Dermis blood vessel endothelial cell (primary cell): ENCODE measurements at regions not wholly inside any gene's neighbourhood (a gene's known extent, or its start where the extent isn't known, plus 50 kb on each side); places are given as distances from the start of the nearest gene placed in this dataset.

ENCODE experiments used
- DNase-seq: peaks from one replicate; pipeline ENCODE4 v3.0.0; 2010

DNA sequence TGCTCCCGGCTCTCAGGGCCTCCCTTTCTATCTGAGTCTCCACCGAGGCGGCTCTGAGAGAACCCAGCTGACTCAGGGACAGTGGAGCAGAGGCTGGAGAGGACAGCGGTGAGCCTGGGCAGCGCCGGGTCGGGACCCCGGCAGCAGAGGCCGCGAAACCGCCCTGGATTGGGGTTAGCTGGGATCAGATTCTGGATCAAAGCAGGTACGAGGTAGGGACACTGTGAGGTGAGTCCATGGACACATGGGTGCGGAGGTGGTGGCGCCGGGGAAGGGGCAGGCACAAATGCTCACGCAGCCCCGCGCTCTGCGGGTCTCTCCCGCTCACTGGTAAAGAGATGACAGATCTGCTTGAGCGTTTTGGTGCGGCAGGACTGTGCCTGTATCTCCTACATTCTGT lies 146.4 kb upstream of the GGTLC1 start:
- no peak for DNase-seq

DNA sequence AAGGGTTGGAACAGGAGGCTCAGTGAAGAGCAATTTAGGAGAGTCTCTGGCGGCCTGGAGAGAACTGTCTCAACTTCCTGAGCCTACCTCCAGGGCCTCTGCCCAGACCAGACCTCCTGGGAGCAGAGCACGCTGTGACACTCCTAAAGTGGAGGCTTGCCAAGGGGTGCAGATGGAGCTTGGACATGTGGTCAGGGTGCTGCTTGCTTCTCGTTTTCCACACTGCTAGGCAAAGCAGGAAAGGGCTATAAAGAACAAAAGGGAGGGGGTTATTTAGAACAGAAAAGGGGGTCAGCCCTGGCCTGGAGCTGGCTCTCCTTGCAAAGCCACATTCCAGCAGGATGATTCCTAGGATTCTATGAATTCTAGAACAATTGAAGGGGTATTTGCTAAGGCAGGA lies 145.7 kb upstream of the GGTLC1 start:
- peak; percentile 42 for DNase-seq

DNA sequence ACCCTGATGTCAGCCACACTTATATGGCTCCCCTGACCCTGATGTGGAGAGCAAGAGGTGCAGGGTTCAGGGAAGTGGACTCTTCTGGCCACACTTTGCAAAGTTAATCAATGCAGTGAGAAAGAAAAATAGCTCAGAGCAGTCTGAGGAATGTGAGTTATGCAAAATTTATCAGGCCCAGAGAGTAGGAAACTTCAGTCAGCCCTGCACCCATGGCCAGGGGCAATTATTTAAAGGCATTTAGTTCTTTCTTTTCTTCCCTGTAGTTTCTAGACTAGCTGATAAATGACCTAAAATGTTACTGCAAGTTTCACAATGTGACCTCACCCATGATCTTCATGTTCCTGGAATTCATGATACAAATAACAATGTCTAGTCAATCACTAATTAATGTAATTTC lies 143.7 kb upstream of the GGTLC1 start:
- no peak for DNase-seq

DNA sequence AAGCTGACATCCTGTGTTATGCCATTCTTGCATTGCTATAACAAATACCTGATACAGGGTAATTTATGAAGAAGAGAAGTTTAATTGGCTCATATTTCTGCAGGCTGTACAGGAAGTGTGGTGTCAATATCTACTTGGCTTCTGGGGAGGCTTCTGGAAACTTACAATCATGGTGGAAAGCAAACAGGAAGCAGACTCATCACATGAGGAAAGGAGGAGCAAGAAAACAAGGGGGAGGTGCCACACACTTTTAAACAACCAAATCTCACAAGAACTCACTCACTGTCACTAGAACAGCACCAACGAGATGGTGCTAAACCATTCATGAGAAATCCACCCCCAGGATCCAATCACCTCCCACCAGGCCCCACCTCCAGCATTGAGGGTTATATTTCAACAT lies 143.1 kb upstream of the GGTLC1 start:
- peak; percentile 61 for DNase-seq

DNA sequence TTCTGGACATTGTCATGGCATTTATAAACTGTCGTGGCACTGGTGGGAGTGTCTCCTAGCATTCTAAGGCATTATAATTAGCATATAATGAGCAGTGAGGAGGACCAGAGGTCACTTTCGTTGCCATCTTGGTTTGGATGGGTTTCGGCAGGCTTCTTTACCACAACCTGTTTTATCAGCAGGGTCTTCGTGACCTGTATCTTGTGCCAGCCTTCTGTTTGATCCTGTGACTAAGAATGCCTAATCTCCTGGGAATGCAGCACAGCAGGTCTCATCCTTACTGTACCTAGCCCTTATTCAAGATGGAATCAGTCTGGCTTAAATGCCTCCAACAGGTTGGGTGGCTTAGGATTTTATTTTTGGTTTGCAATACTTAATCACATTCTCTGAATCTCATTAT lies 142.7 kb upstream of the GGTLC1 start:
- DNase-seq: no peak

DNA sequence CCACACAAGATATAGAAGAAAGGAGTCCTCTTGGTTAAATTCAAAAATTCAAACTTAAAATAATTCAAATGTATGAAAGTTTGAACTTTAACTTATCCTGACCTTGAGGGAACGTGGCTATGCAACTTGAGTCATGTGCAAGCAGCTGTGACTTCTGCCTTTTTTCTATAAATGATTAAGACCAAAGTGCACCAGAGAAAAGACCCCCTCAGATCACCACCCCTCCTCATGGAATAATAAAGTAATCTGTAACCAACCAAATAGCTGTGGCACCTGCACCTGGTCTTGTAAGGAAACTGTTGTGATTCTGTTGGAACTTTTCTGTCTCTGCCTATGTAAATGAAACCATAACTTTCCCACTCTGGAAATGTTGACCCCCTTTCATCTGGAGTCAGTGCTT lies 141.1 kb upstream of the GGTLC1 start:
- DNase-seq: no peak

DNA sequence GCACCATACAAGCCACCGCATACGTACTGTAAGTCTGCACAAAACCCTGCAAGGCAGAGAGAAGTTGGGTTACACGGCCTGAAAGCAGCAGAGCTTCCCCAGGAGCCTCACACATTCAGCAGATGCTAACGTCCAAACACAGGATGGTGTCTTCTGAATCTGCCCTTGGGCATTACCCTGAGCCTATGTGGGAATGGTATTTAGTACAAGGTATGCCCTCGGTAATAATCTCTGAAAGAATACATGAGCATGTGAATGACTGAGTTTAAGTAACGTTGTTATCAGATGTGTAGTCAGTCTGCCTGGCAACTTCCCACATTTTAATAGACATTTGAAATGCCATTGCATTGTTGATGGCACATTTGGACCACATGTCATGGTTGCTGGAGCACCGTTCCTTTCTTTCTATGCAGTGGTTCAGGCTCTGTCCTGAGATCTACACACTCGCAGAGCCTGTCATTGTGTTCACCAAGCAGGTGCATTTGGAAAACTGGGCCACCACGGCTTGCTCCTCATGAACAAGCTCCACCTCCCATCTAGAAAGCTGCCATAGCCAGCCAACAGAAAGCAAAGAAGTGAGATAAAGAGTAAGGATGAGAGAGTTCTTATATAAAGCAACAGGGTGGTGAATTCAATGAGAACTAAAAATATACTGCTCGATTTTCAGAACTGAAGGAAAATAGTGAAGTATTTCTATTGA lies 136.5 kb upstream of the GGTLC1 start:
- DNase-seq: no peak

DNA sequence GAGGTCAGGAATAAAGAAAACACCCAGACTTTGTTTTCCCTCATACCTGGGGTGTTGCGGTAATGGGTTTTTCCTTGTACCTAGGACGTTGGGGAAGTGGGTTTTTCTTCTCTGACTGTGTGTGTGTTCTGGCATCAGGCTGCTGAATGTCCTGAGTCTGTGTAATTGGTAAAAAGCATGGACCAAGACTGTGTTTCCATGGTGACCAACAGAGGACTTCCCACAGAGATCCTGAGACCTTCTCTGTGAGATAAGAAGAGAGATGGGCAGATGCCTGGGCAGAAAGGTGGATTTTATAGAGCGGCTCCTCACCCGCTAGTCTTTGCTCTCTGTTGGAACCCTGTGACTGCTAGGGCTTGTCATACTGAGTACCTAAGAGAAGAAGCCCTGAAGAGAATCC lies 135.4 kb upstream of the GGTLC1 start:
- no peak for DNase-seq

DNA sequence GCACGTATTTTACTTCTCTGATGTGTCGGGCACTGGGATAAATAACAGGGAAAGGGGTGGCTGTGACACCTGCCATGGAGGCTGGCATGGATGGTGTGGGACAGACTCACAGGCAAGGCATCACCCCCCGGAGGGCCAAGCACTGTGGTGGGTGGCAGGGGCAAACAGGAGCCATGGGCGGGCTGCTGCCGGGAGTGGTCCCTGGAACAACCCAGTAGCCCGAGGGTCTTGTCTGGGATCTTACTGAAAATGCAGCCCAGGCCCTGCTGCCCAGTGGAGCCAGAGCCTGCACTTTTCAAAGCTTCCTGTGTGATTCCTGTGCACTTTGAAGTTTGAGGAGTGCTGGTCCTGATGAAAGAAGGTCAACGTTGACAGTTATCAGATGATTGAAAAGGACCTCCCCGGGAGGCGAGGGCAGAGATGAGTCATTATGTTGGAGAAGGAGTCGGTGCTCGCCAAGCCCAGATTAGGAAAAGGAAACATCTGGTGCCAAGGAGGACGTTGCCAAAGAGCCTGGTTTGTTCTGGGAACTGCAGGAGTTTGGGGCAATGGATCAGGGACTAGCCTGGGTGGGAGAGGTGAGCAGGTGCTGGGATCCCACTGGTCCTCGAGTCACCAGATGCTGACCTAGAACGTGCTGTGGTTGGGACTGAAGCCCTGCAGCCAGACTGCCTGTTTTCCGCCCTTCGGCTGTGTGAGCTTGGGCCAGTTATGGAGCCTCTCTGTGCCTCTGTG lies 130.0 kb upstream of the GGTLC1 start:
- peak; percentile 92 for DNase-seq

DNA sequence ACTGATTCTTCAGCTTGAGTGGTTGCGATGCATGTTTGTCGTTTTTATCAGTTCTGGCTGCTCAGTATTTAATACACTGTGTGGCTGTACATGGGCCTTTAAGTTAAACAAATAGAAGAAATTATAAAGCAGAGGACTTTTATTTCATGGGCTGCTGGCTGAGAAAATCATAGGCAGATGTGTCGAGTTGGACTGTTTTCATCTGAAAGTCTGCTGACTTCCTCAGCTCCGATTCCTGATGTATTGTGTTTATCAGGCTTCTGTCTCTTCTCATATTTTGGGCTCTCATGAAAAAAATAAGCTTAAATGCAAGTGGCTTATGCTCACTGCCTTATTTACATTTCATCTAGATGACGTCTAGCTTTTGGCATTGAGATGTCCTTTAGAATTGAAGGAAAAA lies 129.5 kb upstream of the GGTLC1 start:
- peak; percentile 30 for DNase-seq

DNA sequence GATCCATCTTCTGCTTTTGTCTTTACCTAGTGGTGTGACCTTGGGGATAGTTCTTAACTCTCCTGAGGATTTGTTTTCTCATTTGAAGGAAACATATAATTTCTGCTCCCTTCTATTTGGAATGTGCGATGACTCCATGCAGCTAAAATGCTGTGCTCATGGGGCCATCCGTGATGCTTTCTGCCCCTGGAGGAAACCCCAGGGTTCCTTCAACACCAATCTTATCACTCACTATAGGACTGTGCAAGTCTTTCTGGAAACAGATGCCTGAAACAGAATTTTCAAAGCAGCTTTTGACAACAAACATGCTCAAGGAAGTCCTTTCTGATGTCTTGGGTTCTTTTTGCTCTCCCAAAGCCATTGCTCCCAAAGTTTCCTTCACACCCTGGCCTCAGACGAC lies 128.8 kb upstream of the GGTLC1 start:
- no peak for DNase-seq

DNA sequence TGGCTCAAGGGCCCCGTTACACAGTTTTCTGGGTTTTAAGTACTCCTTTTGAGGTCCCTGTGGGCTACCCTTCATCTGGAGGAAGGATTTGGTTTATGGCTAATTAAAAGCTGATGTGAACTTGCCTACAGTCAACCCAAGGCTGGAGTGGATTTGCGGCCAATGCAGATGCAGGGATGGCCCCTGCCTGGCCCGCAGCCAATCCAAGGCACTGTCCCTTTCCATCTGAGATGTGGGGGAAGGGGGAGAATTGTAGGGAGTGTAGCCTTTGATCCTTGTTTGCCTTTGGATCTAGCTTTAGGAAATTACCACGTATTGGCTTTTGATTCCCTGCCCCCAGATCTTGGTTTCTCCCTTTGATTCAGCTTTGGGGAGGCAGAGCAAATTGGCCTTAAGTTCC lies 128.0 kb upstream of the GGTLC1 start:
- no peak for DNase-seq

DNA sequence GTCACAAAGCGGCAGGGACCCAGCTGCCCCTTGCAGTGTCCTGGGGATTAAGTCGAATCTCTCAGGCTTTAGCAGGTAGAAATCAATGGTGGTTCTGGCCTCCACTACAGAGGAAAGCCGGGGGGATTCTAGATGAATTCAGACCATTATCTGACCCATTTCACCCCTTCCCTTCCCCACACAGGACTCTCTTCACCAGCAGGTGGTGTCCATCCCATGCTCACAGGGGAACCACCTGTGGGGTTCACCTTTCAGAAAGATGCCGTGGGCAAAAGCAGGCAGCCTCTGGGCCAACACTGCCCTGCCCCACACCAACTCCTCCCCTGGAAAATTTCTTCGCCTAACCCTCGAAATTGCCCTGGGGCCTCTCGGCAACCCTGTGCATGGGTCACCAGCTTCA lies 123.8 kb upstream of the GGTLC1 start:
- DNase-seq: no peak

DNA sequence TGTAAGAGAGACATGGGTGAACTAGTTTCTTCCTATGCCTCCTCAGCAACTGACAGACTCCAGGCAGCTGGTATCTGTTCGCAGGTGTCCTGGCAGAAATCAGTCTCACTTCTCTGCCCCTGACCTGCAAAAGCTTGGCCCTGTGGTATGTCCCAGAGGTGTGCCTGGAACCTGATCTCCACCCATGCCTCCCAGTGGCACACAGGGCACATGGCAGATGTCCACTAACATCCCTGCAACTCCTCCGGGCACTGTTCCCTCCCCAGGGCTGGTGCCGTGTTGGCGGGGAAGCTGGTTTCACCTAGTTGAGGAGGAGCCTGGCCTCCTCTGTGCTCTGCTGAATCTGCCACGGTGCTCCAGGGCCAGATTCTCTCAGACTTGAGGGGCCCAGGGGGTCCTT lies 123.3 kb upstream of the GGTLC1 start:
- no peak for DNase-seq

DNA sequence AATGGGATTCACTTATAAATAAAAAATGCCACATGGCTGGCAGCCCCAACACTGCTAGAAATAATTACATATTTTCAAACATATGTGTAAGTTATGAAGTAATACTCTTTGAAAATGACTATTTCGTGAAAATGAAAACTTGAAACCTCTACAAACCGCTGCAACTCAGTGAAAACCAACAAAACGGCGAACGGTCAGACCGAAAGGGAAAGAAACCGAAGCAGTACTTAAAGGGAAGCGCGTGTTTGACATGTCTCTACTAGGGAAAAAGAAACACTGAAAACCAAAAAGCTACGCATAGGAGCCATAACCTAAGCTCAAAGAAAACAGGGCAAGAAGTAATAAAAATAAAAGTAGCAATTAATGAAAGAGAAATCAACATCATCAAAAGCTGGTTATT lies 121.0 kb upstream of the GGTLC1 start:
- no peak for DNase-seq

DNA sequence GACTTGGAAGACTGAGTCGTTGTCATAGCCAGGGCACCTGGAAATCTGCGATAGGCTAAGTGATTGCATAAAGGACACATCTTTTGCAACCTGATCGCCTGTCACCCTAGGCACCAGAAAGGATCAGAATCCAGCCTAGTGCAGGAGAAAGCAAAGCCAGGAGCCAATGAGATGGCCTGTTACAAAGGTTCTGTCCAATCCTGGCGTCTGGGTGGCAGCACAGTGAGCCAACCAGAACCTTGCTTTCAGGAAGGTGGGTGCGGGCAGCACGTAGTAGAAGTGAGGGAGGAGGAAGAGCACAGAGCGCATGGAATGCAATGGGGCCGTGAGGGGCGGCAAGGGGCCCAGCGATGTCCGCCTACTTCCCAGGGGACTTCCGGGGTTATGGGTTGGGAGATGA lies 120.4 kb upstream of the GGTLC1 start:
- DNase-seq: no peak

DNA sequence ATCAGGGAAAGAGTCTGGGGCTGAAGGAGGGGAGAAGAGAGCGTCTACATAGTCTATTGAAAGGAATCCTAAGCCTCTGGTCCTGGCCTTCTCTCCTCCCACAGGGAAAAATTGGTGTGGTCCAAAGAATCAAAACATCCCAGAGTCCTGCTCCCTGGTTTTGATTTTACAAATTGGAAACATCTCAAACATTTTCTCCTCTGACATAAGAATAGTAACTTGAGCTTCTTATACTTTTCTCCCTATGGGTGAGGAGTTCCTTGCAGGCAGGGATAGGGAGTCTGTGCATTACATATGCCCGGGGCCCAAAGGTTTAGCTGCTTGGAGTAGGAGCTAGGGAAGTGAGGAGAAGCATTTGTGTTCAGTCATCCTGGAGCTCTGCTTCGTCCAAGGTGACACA lies 120.0 kb upstream of the GGTLC1 start:
- DNase-seq: no peak

DNA sequence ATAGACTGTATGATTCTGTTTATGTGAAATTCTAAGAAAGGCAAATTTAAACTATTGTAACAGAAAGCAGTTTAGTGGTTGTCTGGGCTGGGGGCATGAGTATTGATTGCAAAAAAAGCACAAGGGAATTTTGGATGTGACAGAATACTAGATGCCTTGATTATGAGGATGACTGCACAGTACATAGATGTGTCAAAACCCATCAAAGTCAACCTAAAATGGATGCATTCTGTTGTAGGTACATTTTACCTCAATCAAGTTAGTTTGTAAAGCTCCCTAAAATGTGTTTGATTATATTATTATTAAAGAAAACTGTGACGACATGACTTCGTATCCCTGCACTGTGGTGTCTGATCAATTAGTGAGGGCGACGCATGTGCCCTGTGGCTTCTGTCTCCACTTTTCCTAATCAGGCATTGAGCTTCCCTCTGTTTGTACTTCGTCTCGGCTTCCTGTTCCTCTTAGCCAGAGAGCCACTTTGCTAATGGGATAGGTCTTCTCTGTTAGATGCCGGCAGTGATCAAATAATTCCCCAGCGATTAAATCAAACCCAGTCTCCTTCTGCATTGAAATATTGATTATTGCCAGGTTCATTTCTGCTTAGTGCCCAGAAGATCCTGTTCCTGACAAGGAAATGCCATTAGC lies 118.3 kb upstream of the GGTLC1 start:
- no peak for DNase-seq

DNA sequence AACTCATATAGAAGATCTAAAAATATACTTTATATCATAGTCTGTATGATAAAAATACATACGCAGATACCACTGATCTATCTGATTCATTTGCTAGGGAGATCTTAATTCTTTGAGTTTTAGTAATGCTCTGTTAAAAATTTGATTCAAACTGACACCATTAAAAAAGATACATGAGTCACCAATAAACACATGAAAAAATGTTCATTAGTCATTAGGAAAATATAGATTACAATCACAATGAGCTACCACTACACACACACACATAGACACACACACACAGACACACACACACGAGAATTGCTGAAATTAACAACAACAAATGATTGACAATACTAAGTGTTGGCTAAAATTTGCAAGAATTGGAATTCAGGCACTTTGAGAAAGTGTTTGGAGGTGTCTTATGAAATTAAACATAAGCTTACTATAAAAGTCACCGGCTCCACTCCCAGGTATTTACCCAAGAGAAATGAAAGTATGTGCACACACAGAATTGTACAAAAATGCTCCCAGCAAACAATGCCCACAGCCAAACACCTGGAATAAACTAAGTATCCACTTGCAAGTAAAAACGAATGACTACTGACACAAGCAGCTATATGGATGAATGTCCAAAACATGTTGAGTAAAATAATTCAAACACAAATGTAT lies 117.7 kb upstream of the GGTLC1 start:
- peak; percentile 42 for DNase-seq

DNA sequence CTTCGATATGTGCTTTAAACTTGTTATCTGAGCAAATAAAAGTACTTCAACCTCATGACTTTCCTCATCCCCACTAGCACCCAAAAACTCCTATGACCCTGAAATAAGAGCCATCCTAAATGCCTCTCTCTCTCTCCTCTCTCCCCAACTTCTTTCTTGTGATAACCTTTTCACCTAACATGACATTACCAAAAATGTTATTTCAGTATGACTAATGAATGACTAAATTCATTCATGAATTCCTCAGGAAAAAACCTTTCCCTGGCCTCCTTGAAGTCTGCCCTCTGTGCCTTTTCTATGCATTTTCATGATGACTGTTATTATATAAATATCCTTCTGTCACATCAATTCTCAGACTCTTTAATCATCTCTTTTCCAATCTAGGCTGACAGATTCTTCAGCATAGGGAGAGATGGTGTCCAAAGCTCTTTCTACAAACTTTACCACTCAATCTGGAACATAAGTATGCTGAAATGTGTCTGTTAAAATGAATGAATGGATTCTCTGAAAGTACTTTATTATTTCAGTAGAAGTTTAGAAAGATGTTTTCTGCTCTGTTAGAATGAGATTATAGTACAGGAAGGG lies 114.3 kb upstream of the GGTLC1 start:
- DNase-seq: peak; percentile 71

DNA sequence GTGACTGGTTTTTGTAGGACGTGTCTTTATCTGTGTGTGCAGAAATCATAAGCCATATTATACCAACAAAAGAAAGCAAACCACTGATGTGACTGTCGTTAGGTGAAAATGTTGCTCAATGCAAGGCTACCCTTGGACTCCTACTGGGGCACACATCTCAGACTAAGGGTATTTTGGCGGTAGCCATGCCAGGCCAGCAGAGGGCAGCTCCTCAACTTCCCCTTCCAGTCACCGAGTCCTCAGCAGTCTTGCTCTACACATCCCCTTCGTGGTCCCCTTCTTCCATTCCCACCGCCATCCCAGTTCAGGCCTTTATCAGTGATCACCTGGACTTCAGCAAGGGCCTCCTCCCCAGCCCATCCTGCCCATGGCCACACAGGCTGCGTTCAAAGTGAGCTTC lies 113.7 kb upstream of the GGTLC1 start:
- peak; percentile 64 for DNase-seq

DNA sequence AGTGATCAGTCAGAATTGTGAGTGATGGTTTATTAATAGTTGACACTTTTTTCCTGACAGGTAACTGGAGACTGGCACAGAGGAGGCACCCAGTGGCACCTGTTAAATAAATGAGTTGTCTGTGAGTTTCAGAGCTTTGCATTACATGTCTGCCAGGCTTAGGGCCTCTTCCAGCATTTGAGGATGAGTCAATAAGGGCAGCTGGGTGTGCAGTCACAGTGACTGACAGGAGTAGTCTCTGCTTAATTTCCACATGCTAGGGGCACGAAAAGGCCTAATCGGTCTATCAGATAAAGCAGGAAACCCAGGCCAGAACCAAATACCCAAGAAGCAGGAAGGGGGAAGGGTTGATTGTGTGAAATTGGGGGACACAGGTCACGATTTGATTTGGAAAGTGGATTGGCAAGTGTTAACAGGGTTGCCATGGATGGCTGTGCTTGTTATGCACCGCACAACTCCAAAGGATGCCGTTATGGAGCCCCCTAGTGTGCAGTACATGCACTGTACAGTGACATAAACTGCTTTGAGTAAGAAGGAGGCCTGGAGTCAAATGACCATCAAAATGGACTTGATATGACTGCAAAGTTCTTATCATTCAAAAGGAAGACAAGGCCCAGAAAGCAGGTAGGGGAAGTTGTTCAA lies 111.9 kb upstream of the GGTLC1 start:
- peak; percentile 86 for DNase-seq

DNA sequence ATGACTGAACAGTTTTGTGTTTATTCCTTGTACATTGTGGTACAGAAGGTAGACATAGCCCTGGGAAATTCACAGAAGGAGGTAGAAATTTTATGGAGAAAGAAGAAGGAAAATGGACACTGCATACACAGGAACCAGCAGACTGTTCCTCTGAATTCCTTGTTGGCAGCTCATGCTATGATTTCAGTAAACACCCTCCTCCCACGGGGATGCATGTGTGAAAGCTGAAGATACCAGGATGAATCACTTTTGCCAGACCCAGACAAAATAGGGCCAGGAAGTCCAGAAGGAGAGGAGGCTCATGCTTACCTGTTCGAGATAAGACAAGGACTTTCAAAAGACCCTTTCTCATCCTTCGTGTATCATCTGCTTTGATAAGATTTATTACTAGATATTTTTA lies 110.3 kb upstream of the GGTLC1 start:
- peak; percentile 45 for DNase-seq
